ENCODE measurements at regions not wholly inside any gene's neighbourhood (a gene's known extent, or its start where the extent isn't known, plus 50 kb on each side); places are given as distances from the start of the nearest gene placed in this dataset.

DNA sequence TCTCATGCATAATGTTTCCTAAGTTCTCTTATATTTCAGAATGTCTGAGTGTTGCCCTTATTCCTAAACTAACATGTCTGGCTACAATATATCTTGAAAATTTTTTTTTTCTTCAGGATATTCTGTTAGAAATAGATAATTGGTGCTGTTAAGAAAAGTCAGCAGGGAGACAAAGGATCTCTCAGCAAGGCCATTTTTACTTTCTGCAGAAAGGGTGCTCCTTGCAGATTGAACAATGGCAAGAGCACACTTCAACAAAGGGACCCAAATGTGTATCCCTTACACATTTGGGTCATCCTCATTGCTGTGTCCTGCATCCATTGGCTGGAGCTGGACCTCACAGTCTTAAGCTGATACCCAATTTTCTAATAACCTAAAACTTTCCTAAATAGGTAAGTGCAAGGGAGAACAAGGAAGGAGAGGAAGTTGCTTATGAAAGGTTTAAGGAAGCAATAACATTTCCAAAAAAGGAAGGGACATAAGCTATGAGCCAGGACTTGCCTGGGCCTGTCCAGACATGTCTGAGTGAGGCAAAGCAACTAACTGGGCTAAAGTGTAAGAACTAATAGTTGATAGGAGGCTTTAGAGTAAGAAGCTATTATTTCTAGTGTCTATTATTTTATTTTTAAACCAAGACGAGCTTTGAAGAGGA lies 429.6 kb downstream of the BCKDHB start:
- ChIA-PET CTCF (no interaction called here), POLR2A (no interaction called here)
- DNase-seq, result no peak
- Histone ChIP-seq H3K4me1 (ENCODE audit: control insufficient read depth in 1 of 2, insufficient read depth in 2 of 2, low read depth in 1 of 2, low read length in 1 of 2) (0 out of 4 replicates have a peak, but pooled peaks cover 0 to 6% of the 10 kb centered on the region in 2 experiments), H4K20me1 (ENCODE audit: insufficient read depth) (no peaks in the 10 kb centered on the region), H3K4me3 (ENCODE audit: low read depth in 2 of 2, low read length in 1 of 2) (no peak overlapping the region), H2AFZ (ENCODE audit: low read depth) (no peak overlapping the region), H3K9me2 (no peaks in the 10 kb centered on the region), H3K27me3 (ENCODE audit: insufficient read depth) (no peaks in the 10 kb centered on the region), H3K9ac (no peak overlapping the region), H3F3A (replicated peaks; ENCODE audit: insufficient read depth) (peaks cover 2% of the 10 kb centered on the region), H3K9me3 (peaks cover 8% of the 10 kb centered on the region; the same call in 1 of the 2 replicates), H3K36me3 (replicated peaks in 1 of 2; ENCODE audit: control insufficient read depth in 1 of 2, insufficient read depth in 2 of 2, low read length in 1 of 2) (no peaks in the 10 kb centered on the region), H3K27ac (ENCODE audit: low read depth in 2 of 2, low read length in 1 of 2) (peak overlapping the region in 1 of 2 experiments; percentile 41; a peak in 1 of 4 replicates), H3K4me2 (no peak overlapping the region), H3K79me2 (ENCODE audit: insufficient read depth) (no peaks in the 10 kb centered on the region)
- 69% methylated on average over 1 of the region's 1 CpG for WGBS (ENCODE audit: low lambda C conversion rate)
- no peak for TF ChIP-seq NFIC (IDR thresholded peaks at IDR 0.05; ENCODE audit: borderline replicate concordance)

DNA sequence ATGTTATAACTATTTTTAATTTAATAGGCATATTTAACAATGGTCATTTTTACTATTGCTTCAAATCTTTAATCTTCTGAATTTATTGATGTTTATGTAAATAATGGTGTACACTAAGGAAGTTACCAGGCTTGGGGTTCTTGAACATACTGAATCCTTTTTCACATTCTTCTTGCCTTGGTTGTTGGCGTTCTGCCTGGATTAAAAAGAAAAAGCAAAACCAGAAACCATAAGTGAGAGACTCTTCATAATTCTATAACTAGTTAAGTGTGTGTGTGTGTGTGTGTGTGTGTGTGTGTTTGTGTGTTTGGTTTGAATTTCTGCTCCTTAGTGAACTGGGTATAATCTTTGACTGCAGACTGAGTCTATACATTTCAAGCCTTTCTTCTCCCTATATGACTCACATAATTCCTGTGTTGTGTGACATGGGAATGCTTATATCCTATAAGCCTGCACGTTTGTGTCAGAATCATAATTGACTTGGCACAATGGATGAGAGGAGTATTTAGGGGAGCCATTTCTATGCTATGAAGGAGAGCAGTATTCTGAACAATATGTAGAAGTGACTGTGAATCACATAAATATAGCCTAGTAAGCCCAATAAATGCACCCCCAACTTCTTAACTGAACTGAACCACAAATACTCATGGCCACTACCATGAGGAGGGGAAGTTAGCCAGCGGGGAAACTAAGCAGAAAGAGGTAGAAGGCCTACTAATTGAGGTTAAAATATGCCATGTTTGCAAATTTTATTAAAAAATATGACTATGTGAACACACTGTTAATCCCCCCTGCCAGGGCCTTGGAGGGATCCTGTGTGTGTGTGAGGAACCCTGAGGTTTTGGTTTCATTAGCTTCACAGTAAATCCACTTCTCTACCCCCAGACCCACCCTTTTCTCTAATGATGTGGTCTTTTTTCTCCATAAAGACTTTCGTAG lies 425.5 kb downstream of the BCKDHB start:
- ChIA-PET POLR2A (no interaction called here), CTCF (no interaction called here)
- Histone ChIP-seq H3K36me3 (replicated peaks in 1 of 2; ENCODE audit: control insufficient read depth in 1 of 2, insufficient read depth in 2 of 2, low read length in 1 of 2) (no peaks in the 10 kb centered on the region), H2AFZ (ENCODE audit: low read depth) (0 out of 2 replicates have a peak overlapping the region, but pooled peaks have one; percentile 29), H3K9me3 (no peaks in the 10 kb centered on the region), H3K27me3 (ENCODE audit: insufficient read depth) (no peaks in the 10 kb centered on the region), H3K9me2 (no peaks in the 10 kb centered on the region), H3K4me1 (ENCODE audit: control insufficient read depth in 1 of 2, insufficient read depth in 2 of 2, low read depth in 1 of 2, low read length in 1 of 2) (peaks cover 0 to 5% of the 10 kb centered on the region in 2 experiments; a peak in 2 of 4 replicates), H3F3A (replicated peaks; ENCODE audit: insufficient read depth) (peaks cover 2% of the 10 kb centered on the region), H3K79me2 (ENCODE audit: insufficient read depth) (no peaks in the 10 kb centered on the region), H3K4me2 (no peak overlapping the region), H3K27ac (ENCODE audit: low read depth in 2 of 2, low read length in 1 of 2) (no peak overlapping the region), H3K9ac (no peak overlapping the region), H3K4me3 (ENCODE audit: low read depth in 2 of 2, low read length in 1 of 2) (no peak overlapping the region), H4K20me1 (ENCODE audit: insufficient read depth) (no peaks in the 10 kb centered on the region)
- WGBS (ENCODE audit: low lambda C conversion rate), result 91% methylated on average over 4 of the region's 4 CpGs
- no peak for DNase-seq
- TF ChIP-seq RFX5 (IDR thresholded peaks at IDR 0.05; ENCODE audit: low read length), result no peak
- no peak for TF ChIP-seq MEF2A (IDR thresholded peaks at IDR 0.05; ENCODE audit: borderline replicate concordance, low read depth)
- TF ChIP-seq CTCF (IDR thresholded peaks at IDR 0.05), result no peak
- no peak for TF ChIP-seq ZBTB33 (IDR thresholded peaks at IDR 0.05; ENCODE audit: borderline replicate concordance, low read depth)
